Sigmoid colon (tissue), 6 donors: ENCODE measurements at regions not wholly inside any gene's neighbourhood (a gene's known extent, or its start where the extent isn't known, plus 50 kb on each side); places are given as distances from the start of the nearest gene placed in this dataset.

Source experiments
- DNase-seq: peaks from one replicate; pipeline ENCODE4 v3.0.0-alpha.2; 2019
- H3K27ac ChIP-seq, 4 donors: fragments of 200-600 bp; sonication (generic); one replicate each; pipeline ENCODE4 v1.5.1; 2016 to 2019; ENCODE audit warnings: mild to moderate bottlenecking in 1 of 4
- H3K27me3 ChIP-seq, 3 donors: fragments of 200-600 bp; sonication (generic); one replicate each; pipeline ENCODE4 v1.5.1; 2019; ENCODE audit warnings: mild to moderate bottlenecking in 1 of 3
- H3K36me3 ChIP-seq, 4 donors: fragments of 200-600 bp; sonication (generic); one replicate each; pipeline ENCODE4 v1.5.1; 2016 to 2019
- H3K4me1 ChIP-seq, 4 donors: fragments of 200-600 bp; sonication (generic); one replicate each; pipeline ENCODE4 v1.5.1; 2017 to 2019
- H3K4me3 ChIP-seq, 4 donors: fragments of 200-600 bp; sonication (generic); one replicate each; pipeline ENCODE4 v1.5.1; 2017 to 2019; ENCODE audit warnings: mild to moderate bottlenecking in 2 of 4, moderate library complexity in 1 of 4
- H3K9me3 ChIP-seq, 4 donors: fragments of 200-600 bp in 3 of 4; sonication (generic) in 3 of 4; one replicate each; pipeline versions ENCODE4 v1.5.1 to v1.6.1; 2013 to 2019
- EP300 ChIP-seq, 4 donors: sonication (generic); formaldehyde crosslinking; IDR thresholded peaks; one replicate each; pipeline ENCODE4 v1.6.1; 2017; ENCODE audit warnings: antibody characterized with exemption in 4 of 4
- POLR2A ChIP-seq, 2 donors: fragments of 450-650 bp; IDR thresholded peaks; one replicate each; pipeline ENCODE4 v1.6.1; 2016; ENCODE audit warnings: antibody characterized with exemption in 2 of 2, mild to moderate bottlenecking in 2 of 2, moderate library complexity in 2 of 2
- POLR2AphosphoS5 ChIP-seq, 4 donors: sonication (generic); formaldehyde crosslinking; IDR thresholded peaks; one replicate each; pipeline ENCODE4 v1.6.1; 2017; ENCODE audit warnings: antibody characterized with exemption in 4 of 4
- WGBS, 2 donors: extraction: QIAGEN DNeasy Blood & Tissue Kit; methylation state at CpG; one replicate each; pipeline ENCODE4 v1.1.7; 2013; 5-methylcytosine and 5-hydroxymethylcytosine counted together
- intact Hi-C: fragments of 100-400 bp; cut with DNase I; formaldehyde crosslinking; loops from one replicate; pipeline ENCODE4 v1.15.1; 2023
- TF ChIP-seq, protein P1 (sequence below), 4 experiments: fragments of 450-650 bp in 3 of 4; fragments of 200-600 bp in 1 of 4; IDR thresholded peaks; one replicate each; pipeline ENCODE4 v1.5.1; 2016 to 2019; ENCODE audit warnings: antibody characterized with exemption in 4 of 4, mild to moderate bottlenecking in 3 of 4, moderate library complexity in 2 of 4
- donor health status: healthy with polysubstance abuse.
- donor health status: healthy.

GRCh38 chr18:60060026-60060425, 160.2 kb downstream of the PMAIP1 start:
- TF ChIP-seq POLR2A (IDR thresholded peaks at IDR 0.05): no peak
- no peak for TF ChIP-seq POLR2AphosphoS5 (IDR thresholded peaks at IDR 0.05)
- TF ChIP-seq, protein P1, sequence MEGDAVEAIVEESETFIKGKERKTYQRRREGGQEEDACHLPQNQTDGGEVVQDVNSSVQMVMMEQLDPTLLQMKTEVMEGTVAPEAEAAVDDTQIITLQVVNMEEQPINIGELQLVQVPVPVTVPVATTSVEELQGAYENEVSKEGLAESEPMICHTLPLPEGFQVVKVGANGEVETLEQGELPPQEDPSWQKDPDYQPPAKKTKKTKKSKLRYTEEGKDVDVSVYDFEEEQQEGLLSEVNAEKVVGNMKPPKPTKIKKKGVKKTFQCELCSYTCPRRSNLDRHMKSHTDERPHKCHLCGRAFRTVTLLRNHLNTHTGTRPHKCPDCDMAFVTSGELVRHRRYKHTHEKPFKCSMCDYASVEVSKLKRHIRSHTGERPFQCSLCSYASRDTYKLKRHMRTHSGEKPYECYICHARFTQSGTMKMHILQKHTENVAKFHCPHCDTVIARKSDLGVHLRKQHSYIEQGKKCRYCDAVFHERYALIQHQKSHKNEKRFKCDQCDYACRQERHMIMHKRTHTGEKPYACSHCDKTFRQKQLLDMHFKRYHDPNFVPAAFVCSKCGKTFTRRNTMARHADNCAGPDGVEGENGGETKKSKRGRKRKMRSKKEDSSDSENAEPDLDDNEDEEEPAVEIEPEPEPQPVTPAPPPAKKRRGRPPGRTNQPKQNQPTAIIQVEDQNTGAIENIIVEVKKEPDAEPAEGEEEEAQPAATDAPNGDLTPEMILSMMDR (IDR thresholded peaks at IDR 0.05): no peak
- peaks cover 0 to 10% (median 2%) of the 10 kb centered on the region in 4 donors for H3K4me1 ChIP-seq
- intact Hi-C loops: no loop called here
- no peaks in the 10 kb centered on the region for H3K36me3 ChIP-seq
- H3K27ac ChIP-seq: peak overlapping the region in 1 of 4 donors; percentile 23
- DNase-seq: no peak
- no peak overlapping the region for H3K4me3 ChIP-seq
- WGBS, 2 donors: 59 to 70% methylated on average over 1 of the region's 1 CpG
- H3K9me3 ChIP-seq: no peaks in the 10 kb centered on the region
- no peaks in the 10 kb centered on the region for H3K27me3 ChIP-seq

DNA sequence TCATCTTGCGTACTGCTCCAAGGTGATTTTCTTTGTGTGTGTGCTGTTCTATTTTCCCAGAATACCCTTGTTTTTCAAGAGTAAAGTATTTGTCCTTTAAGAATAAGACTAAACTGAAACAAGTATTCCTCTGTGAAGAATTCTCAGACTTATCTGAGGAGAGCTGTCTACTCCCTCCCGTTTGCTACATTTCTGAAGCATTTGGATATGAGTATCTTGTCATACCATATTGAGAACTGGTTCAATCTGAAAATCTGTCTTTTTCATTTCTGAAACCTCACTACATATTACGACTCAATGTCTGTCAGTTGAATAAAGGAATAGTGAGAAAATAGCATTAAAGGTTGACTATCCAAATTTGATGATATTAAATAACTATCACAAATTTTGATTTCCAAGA, 159.4 kb downstream of the PMAIP1 start:
- no peaks in the 10 kb centered on the region for H3K27me3 ChIP-seq
- H3K4me3 ChIP-seq: no peak overlapping the region
- TF ChIP-seq, protein P1 (IDR thresholded peaks at IDR 0.05): no peak
- TF ChIP-seq POLR2A (IDR thresholded peaks at IDR 0.05) (no peak), POLR2AphosphoS5 (IDR thresholded peaks at IDR 0.05) (no peak), EP300 (IDR thresholded peaks at IDR 0.05) (no peak)
- H3K9me3 ChIP-seq: no peaks in the 10 kb centered on the region
- peaks cover 0 to 10% (median 2%) of the 10 kb centered on the region in 4 donors for H3K4me1 ChIP-seq
- H3K36me3 ChIP-seq: no peaks in the 10 kb centered on the region
- no peak for DNase-seq
- intact Hi-C loops: no loop called here
- 69 to 86% methylated on average over 3 of the region's 3 CpGs for WGBS, 2 donors
- H3K27ac ChIP-seq: peak overlapping the region in 1 of 4 donors; percentile 15

- no peaks in the 10 kb centered on the region for H3K9me3 ChIP-seq
- no peak overlapping the region for H3K27ac ChIP-seq
- intact Hi-C loops: no loop called here
- TF ChIP-seq, protein P1 (IDR thresholded peaks at IDR 0.05): no peak
- TF ChIP-seq POLR2AphosphoS5 (IDR thresholded peaks at IDR 0.05): no peak
- no peak for TF ChIP-seq EP300 (IDR thresholded peaks at IDR 0.05)
- TF ChIP-seq POLR2A (IDR thresholded peaks at IDR 0.05): no peak
- 46 to 72% methylated on average over 8 of the region's 8 CpGs for WGBS, 2 donors
- no peaks in the 10 kb centered on the region for H3K36me3 ChIP-seq
- H3K27me3 ChIP-seq: no peaks in the 10 kb centered on the region
- H3K4me3 ChIP-seq: no peak overlapping the region
- H3K4me1 ChIP-seq: no peaks in the 10 kb centered on the region
- DNase-seq: no peak
Measured at GRCh38 chr18:60053747-60054304, 154.0 kb downstream of the PMAIP1 start.

DNA sequence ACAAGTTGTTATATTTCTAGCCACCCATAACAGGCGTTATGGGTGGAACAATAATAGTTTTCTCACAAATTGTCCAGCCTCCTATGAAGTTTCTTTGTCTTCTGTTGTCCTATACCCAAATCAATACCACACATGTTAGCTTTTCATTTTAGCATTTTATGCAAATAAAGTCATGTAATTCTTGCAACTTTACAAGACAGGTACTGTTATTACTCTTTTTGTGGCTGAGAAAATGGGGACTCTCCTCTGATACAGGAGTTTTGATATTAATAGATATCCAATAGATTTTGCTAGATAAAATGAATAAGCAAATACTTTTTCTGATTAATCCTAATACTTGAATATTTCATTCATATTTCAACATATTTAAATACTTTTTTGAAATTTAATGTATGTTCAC, 151.0 kb downstream of the PMAIP1 start:
- 71 to 84% methylated on average over 1 of the region's 1 CpG for WGBS, 2 donors
- Histone ChIP-seq H3K4me3 (no peak overlapping the region), H3K9me3 (no peaks in the 10 kb centered on the region), H3K27me3 (no peaks in the 10 kb centered on the region), H3K36me3 (no peaks in the 10 kb centered on the region), H3K27ac (no peak overlapping the region), H3K4me1 (no peaks in the 10 kb centered on the region)
- TF ChIP-seq, protein P1 (IDR thresholded peaks at IDR 0.05): no peak
- TF ChIP-seq POLR2AphosphoS5 (IDR thresholded peaks at IDR 0.05): no peak
- no peak for TF ChIP-seq EP300 (IDR thresholded peaks at IDR 0.05)
- TF ChIP-seq POLR2A (IDR thresholded peaks at IDR 0.05): no peak
- intact Hi-C loops: no loop called here
- DNase-seq: no peak

GRCh38 chr18:60049172-60049571, 149.4 kb downstream of the PMAIP1 start:
- H3K27ac ChIP-seq: no peak overlapping the region
- no peak overlapping the region for H3K4me3 ChIP-seq
- no peaks in the 10 kb centered on the region for H3K9me3 ChIP-seq
- no peaks in the 10 kb centered on the region for H3K27me3 ChIP-seq
- no peaks in the 10 kb centered on the region for H3K4me1 ChIP-seq
- TF ChIP-seq POLR2AphosphoS5 (IDR thresholded peaks at IDR 0.05) (no peak), EP300 (IDR thresholded peaks at IDR 0.05) (no peak), POLR2A (IDR thresholded peaks at IDR 0.05) (no peak)
- TF ChIP-seq, protein P1 (IDR thresholded peaks at IDR 0.05): no peak
- no peaks in the 10 kb centered on the region for H3K36me3 ChIP-seq
- intact Hi-C loops: no loop called here
- DNase-seq: no peak
